PC-9 (cell line): ENCODE measurements at regions not wholly inside any gene's neighbourhood (a gene's known extent, or its start where the extent isn't known, plus 50 kb on each side); places are given as distances from the start of the nearest gene placed in this dataset.

Source experiments
- BruUV-seq: library from RNA; stranded (reverse); fragments of 400-500 nt; replicated peaks from 2 replicates; lab custom pipeline; 2021; lab: Mats Ljungman, UMichigan
- CTCF ChIA-PET: fragments of 300-600 bp; sonication (Branson Sonifier 250); formaldehyde crosslinking; loops from one replicate; lab custom pipeline; 2022; ENCODE audit warnings: antibody characterized with exemption; lab: Charles Lee
- POLR2A ChIA-PET: fragments of 300-600 bp; sonication (Branson Sonifier 250); formaldehyde crosslinking; loops from one replicate; lab custom pipeline; 2022; ENCODE audit warnings: antibody characterized with exemption; ENCODE audit not compliant: unreplicated experiment; lab: Charles Lee
- DNase-seq, 2 experiments: peaks; one replicate each; pipeline versions ENCODE4 v3.0.0 to v3.0.0-alpha.2; 2015 to 2022; ENCODE audit warnings: mixed read lengths in 1 of 2
- H2AFZ ChIP-seq: fragments of 200-600 bp; sonication (generic); 2 replicates; pipeline ENCODE4 v1.8.1; 2017; ENCODE audit warnings: antibody characterized with exemption
- H3F3A ChIP-seq: fragments of 200-600 bp; sonication (generic); 2 replicates; pipeline ENCODE4 v1.8.1; 2017; ENCODE audit warnings: antibody characterized with exemption, mild to moderate bottlenecking, low read depth; ENCODE audit not compliant: insufficient read depth
- H3K27ac ChIP-seq: fragments of 200-600 bp; sonication (generic); 2 replicates; pipeline ENCODE4 v1.6.1; 2016; ENCODE audit warnings: mixed run types
- H3K27me3 ChIP-seq: fragments of 200-600 bp; sonication (generic); 2 replicates; pipeline ENCODE4 v1.6.1; 2016; ENCODE audit warnings: low read depth, mixed run types; ENCODE audit not compliant: insufficient read depth
- H3K36me3 ChIP-seq: fragments of 200-600 bp; sonication (generic); 2 replicates; pipeline ENCODE4 v1.6.1; 2016; ENCODE audit warnings: low read depth, mixed run types
- H3K4me1 ChIP-seq: fragments of 200-600 bp; sonication (generic); replicated peaks from 2 replicates; pipeline ENCODE4 v1.6.1; 2016; ENCODE audit warnings: mixed run types; ENCODE audit not compliant: insufficient read depth
- H3K4me2 ChIP-seq: fragments of 200-600 bp; sonication (generic); 2 replicates; pipeline ENCODE4 v1.6.1; 2017; ENCODE audit warnings: mixed run types
- H3K4me3 ChIP-seq: fragments of 200-600 bp; sonication (generic); 2 replicates; pipeline ENCODE4 v1.6.1; 2016; ENCODE audit warnings: mixed run types
- H3K79me2 ChIP-seq: fragments of 200-600 bp; sonication (generic); 2 replicates; pipeline ENCODE4 v1.6.1; 2017; ENCODE audit warnings: low read depth, mixed run types
- H3K9me2 ChIP-seq: fragments of 200-600 bp; sonication (generic); 2 replicates; pipeline ENCODE4 v1.8.1; 2017; ENCODE audit warnings: mild to moderate bottlenecking; ENCODE audit not compliant: insufficient read depth
- H3K9me3 ChIP-seq: fragments of 200-600 bp; sonication (generic); 2 replicates; pipeline ENCODE4 v1.8.1; 2016; ENCODE audit warnings: low read depth; ENCODE audit not compliant: insufficient read depth
- H4K20me1 ChIP-seq: fragments of 200-600 bp; sonication (generic); 2 replicates; pipeline ENCODE4 v1.8.1; 2017; ENCODE audit not compliant: insufficient read depth
- CTCF ChIP-seq: fragments of 200-600 bp; sonication (generic); conservative IDR thresholded peaks from 2 replicates; pipeline ENCODE4 v1.6.1; 2017; ENCODE audit warnings: mixed run types, antibody characterized with exemption, mild to moderate bottlenecking, moderate library complexity
- EZH2 ChIP-seq: fragments of 200-600 bp; sonication (generic); IDR thresholded peaks from 2 replicates; pipeline ENCODE4 v1.8.0; 2017; ENCODE audit warnings: antibody characterized with exemption, low read depth
- intact Hi-C: fragments of 100-400 bp; cut with micrococcal nuclease; formaldehyde crosslinking; loops from one replicate; pipeline ENCODE4 v1.10.0; 2022; ENCODE audit not compliant: unreplicated experiment

GRCh38 chr3:61452535-61453090, 108.8 kb upstream of the PTPRG start:
- Histone ChIP-seq H3K9me2 (no peaks in the 10 kb centered on the region), H3K4me1 (no peaks in the 10 kb centered on the region), H3K9me3 (no peaks in the 10 kb centered on the region), H3K27ac (no peak overlapping the region), H3K79me2 (no peaks in the 10 kb centered on the region), H3F3A (no peaks in the 10 kb centered on the region), H3K4me2 (no peak overlapping the region), H3K27me3 (no peaks in the 10 kb centered on the region), H3K4me3 (no peak overlapping the region), H4K20me1 (no peaks in the 10 kb centered on the region), H3K36me3 (no peaks in the 10 kb centered on the region), H2AFZ (no peak overlapping the region)
- no TSS peak for BruUV-seq
- ChIA-PET CTCF (no interaction called here), POLR2A (no interaction called here)
- TF ChIP-seq EZH2 (no peak), CTCF (no peak)
- intact Hi-C loops = no loop called here
- no peak for DNase-seq

- ChIA-PET POLR2A (no interaction called here), CTCF (no interaction called here)
- Histone ChIP-seq H3K27me3 (no peaks in the 10 kb centered on the region), H3K4me3 (no peak overlapping the region), H3F3A (no peaks in the 10 kb centered on the region), H4K20me1 (no peaks in the 10 kb centered on the region), H2AFZ (no peak overlapping the region), H3K27ac (no peak overlapping the region), H3K9me2 (no peaks in the 10 kb centered on the region), H3K79me2 (no peaks in the 10 kb centered on the region), H3K4me1 (no peaks in the 10 kb centered on the region), H3K9me3 (no peaks in the 10 kb centered on the region), H3K36me3 (no peaks in the 10 kb centered on the region), H3K4me2 (no peak overlapping the region)
- intact Hi-C loops = no loop called here
- BruUV-seq = no TSS peak
- TF ChIP-seq CTCF (no peak), EZH2 (no peak)
- no peak for DNase-seq
Measured at GRCh38 chr3:61454006-61454585, 107.3 kb upstream of the PTPRG start.

- no peaks in the 10 kb centered on the region for H3K9me2 ChIP-seq
- H3K79me2 ChIP-seq = no peaks in the 10 kb centered on the region
- CTCF ChIA-PET = no interaction called here
- H3F3A ChIP-seq = no peaks in the 10 kb centered on the region
- POLR2A ChIA-PET = interaction anchor here (0.7 kb wide), 1 partner anchor 733 kb away, joined by 4 read pairs; no protein-coding TSS in a partner anchor
- H4K20me1 ChIP-seq = no peaks in the 10 kb centered on the region
- no peaks in the 10 kb centered on the region for H3K27me3 ChIP-seq
- no peak for DNase-seq
- intact Hi-C loops = no loop called here
- no peak overlapping the region for H3K4me3 ChIP-seq
- BruUV-seq = no TSS peak
- TF ChIP-seq EZH2 (no peak), CTCF (no peak)
- H3K36me3 ChIP-seq = no peaks in the 10 kb centered on the region
- H2AFZ ChIP-seq = no peak overlapping the region
- no peak overlapping the region for H3K27ac ChIP-seq
- H3K4me1 ChIP-seq = no peaks in the 10 kb centered on the region
- no peak overlapping the region for H3K4me2 ChIP-seq
- no peaks in the 10 kb centered on the region for H3K9me3 ChIP-seq
Measured at GRCh38 chr3:61454801-61455200, 106.6 kb upstream of the PTPRG start.
